GM23248 (cell line): ENCODE measurements at regions not wholly inside any gene's neighbourhood (a gene's known extent, or its start where the extent isn't known, plus 50 kb on each side); places are given as distances from the start of the nearest gene placed in this dataset.

ENCODE experiments used
- EZH2 ChIP-seq: fragments of 200-600 bp; sonication (generic); IDR thresholded peaks from 2 replicates; pipeline ENCODE4 v1.6.1; 2018; ENCODE audit warnings: antibody characterized with exemption, mild to moderate bottlenecking; ENCODE audit not compliant: insufficient read depth, poor library complexity, severe bottlenecking
- EZH2phosphoT487 ChIP-seq: fragments of 200-600 bp; sonication (generic); IDR thresholded peaks from 2 replicates; pipeline ENCODE4 v1.6.1; 2018; ENCODE audit warnings: antibody characterized with exemption, moderate library complexity, mild to moderate bottlenecking, low read depth; ENCODE audit not compliant: insufficient read depth

- TF ChIP-seq EZH2 (no peak), EZH2phosphoT487 (no peak)
Observed at GRCh38 chr7:145378197-145378596, 542.3 kb upstream of the TPK1 start.
